ENCODE measurements at regions not wholly inside any gene's neighbourhood (a gene's known extent, or its start where the extent isn't known, plus 50 kb on each side); places are given as distances from the start of the nearest gene placed in this dataset.
A peak's percentile ranks its signal among the peaks of the same experiment; 100 is the strongest.

- Histone ChIP-seq H3K27me3 (ENCODE audit: control insufficient read depth, insufficient read depth, low read length) (no peaks in the 10 kb centered on the region), H3K4me1 (ENCODE audit: control insufficient read depth in 2 of 3, insufficient read depth in 2 of 3, low read depth in 1 of 3, low read length in 3 of 3) (no peaks in the 10 kb centered on the region), H3K36me3 (ENCODE audit: control insufficient read depth in 2 of 3, insufficient read depth in 3 of 3, low read length in 3 of 3) (no peaks in the 10 kb centered on the region), H3K9ac (ENCODE audit: low read length in 3 of 3) (no peak overlapping the region), H3K9me3 (ENCODE audit: control insufficient read depth in 2 of 3, insufficient read depth in 1 of 3, low read length in 3 of 3) (peaks cover 0 to 4% (median 0%) of the 10 kb centered on the region in 3 donors), H3K27ac (ENCODE audit: low read depth in 2 of 2, low read length in 2 of 2) (no peak overlapping the region), H3K4me3 (ENCODE audit: low read length in 3 of 3) (no peak overlapping the region)
- FAIRE-seq (no peak), DNase-seq (no peak)
- intact Hi-C loops (cut with DNase I) = no loop called here
- TF ChIP-seq CTCF (IDR thresholded peaks at IDR 0.05; ENCODE audit: borderline replicate concordance, extremely low read depth, insufficient read depth) = no peak
These were observed 96.1 kb downstream of the KCNJ2 start for GRCh38 chr17:70265471-70265870.

GRCh38 chr17:70266394-70266793 is 97.1 kb downstream of the KCNJ2 start:
- H3K36me3 ChIP-seq (ENCODE audit: control insufficient read depth in 2 of 3, insufficient read depth in 3 of 3, low read length in 3 of 3) = no peaks in the 10 kb centered on the region
- H3K27me3 ChIP-seq (ENCODE audit: control insufficient read depth, insufficient read depth, low read length) = no peaks in the 10 kb centered on the region
- intact Hi-C loops (cut with DNase I) = no loop called here
- no peak overlapping the region for H3K9ac ChIP-seq (ENCODE audit: low read length in 3 of 3)
- H3K4me3 ChIP-seq (ENCODE audit: low read length in 3 of 3) = no peak overlapping the region
- DNase-seq (no peak), FAIRE-seq (no peak)
- no peaks in the 10 kb centered on the region for H3K4me1 ChIP-seq (ENCODE audit: control insufficient read depth in 2 of 3, insufficient read depth in 2 of 3, low read depth in 1 of 3, low read length in 3 of 3)
- H3K27ac ChIP-seq (ENCODE audit: low read depth in 2 of 2, low read length in 2 of 2) = no peak overlapping the region
- peaks cover 0 to 4% (median 0%) of the 10 kb centered on the region in 3 donors for H3K9me3 ChIP-seq (ENCODE audit: control insufficient read depth in 2 of 3, insufficient read depth in 1 of 3, low read length in 3 of 3)
- no peak for TF ChIP-seq CTCF (IDR thresholded peaks at IDR 0.05; ENCODE audit: borderline replicate concordance, extremely low read depth, insufficient read depth)

DNA sequence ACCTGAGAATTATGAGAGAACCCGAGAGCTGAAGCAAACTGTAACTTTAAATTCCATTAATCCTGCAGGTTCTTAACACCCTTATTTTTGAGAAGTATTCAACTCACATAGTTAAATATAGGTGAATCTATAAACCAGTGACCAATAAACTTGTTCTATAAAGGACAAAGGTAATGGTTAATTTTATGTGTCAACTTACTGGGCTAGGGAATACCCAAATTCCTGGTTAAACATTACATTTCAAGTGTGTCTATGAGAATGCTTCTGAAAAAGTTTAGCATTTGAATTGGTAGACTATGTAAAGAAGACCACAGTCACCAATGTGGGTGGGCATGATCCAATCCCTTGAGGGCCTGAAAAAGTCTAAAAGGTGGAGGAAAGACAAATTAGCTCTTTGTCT is 99.1 kb downstream of the KCNJ2 start:
- Histone ChIP-seq H3K36me3 (ENCODE audit: control insufficient read depth in 2 of 3, insufficient read depth in 3 of 3, low read length in 3 of 3) (no peaks in the 10 kb centered on the region), H3K27me3 (ENCODE audit: control insufficient read depth, insufficient read depth, low read length) (no peaks in the 10 kb centered on the region), H3K9me3 (ENCODE audit: control insufficient read depth in 2 of 3, insufficient read depth in 1 of 3, low read length in 3 of 3) (peaks cover 0 to 4% (median 0%) of the 10 kb centered on the region in 3 donors), H3K4me1 (ENCODE audit: control insufficient read depth in 2 of 3, insufficient read depth in 2 of 3, low read depth in 1 of 3, low read length in 3 of 3) (no peaks in the 10 kb centered on the region), H3K4me3 (ENCODE audit: low read length in 3 of 3) (no peak overlapping the region), H3K27ac (ENCODE audit: low read depth in 2 of 2, low read length in 2 of 2) (no peak overlapping the region), H3K9ac (ENCODE audit: low read length in 3 of 3) (no peak overlapping the region)
- no peak for TF ChIP-seq CTCF (IDR thresholded peaks at IDR 0.05; ENCODE audit: borderline replicate concordance, extremely low read depth, insufficient read depth)
- FAIRE-seq (no peak), DNase-seq (peak in 1 of 5 donors; percentile 2)
- intact Hi-C loops (cut with DNase I) = no loop called here

GRCh38 chr17:70270554-70270953 is 101.2 kb downstream of the KCNJ2 start:
- Histone ChIP-seq H3K4me1 (ENCODE audit: control insufficient read depth in 2 of 3, insufficient read depth in 2 of 3, low read depth in 1 of 3, low read length in 3 of 3) (no peaks in the 10 kb centered on the region), H3K9me3 (ENCODE audit: control insufficient read depth in 2 of 3, insufficient read depth in 1 of 3, low read length in 3 of 3) (peaks cover 0 to 4% (median 0%) of the 10 kb centered on the region in 3 donors), H3K27ac (ENCODE audit: low read depth in 2 of 2, low read length in 2 of 2) (no peak overlapping the region), H3K36me3 (ENCODE audit: control insufficient read depth in 2 of 3, insufficient read depth in 3 of 3, low read length in 3 of 3) (no peaks in the 10 kb centered on the region), H3K4me3 (ENCODE audit: low read length in 3 of 3) (no peak overlapping the region), H3K27me3 (ENCODE audit: control insufficient read depth, insufficient read depth, low read length) (no peaks in the 10 kb centered on the region), H3K9ac (ENCODE audit: low read length in 3 of 3) (no peak overlapping the region)
- intact Hi-C loops (cut with DNase I) = no loop called here
- TF ChIP-seq CTCF (IDR thresholded peaks at IDR 0.05; ENCODE audit: borderline replicate concordance, extremely low read depth, insufficient read depth) = no peak
- DNase-seq = peak in 1 of 5 donors; percentile 4
- FAIRE-seq = no peak

Data from kidney (tissue), 13 donors.